Mesenchymal stem cell (in vitro differentiated cells and primary cell): ENCODE measurements at regions not wholly inside any gene's neighbourhood (a gene's known extent, or its start where the extent isn't known, plus 50 kb on each side); places are given as distances from the start of the nearest gene placed in this dataset.

ENCODE experiments used
- DNase-seq: peaks from one replicate; pipeline ENCODE4 v3.0.0-alpha.2; 2013
- H2AFZ ChIP-seq: one replicate; pipeline ENCODE4 v1.6.1; 2013; ENCODE audit warnings: low read depth, mild to moderate bottlenecking, control low read depth, inconsistent platforms, low read length, moderate library complexity
- H2AK5ac ChIP-seq: 2 replicates; pipeline ENCODE4 v1.6.1; 2013; ENCODE audit warnings: low read length, moderate library complexity, mild to moderate bottlenecking, inconsistent platforms; ENCODE audit not compliant: severe bottlenecking
- H2BK120ac ChIP-seq: one replicate; pipeline ENCODE4 v1.6.1; 2013; ENCODE audit warnings: low read depth, mild to moderate bottlenecking, inconsistent platforms, low read length, moderate library complexity
- H2BK12ac ChIP-seq, 2 experiments: one replicate each; pipeline ENCODE4 v1.6.1; 2013; ENCODE audit warnings: inconsistent platforms in 2 of 2, low read length in 2 of 2, mild to moderate bottlenecking in 2 of 2, moderate library complexity in 2 of 2, control low read depth in 1 of 2
- H2BK15ac ChIP-seq: one replicate; pipeline ENCODE4 v1.6.1; 2013; ENCODE audit warnings: mild to moderate bottlenecking, low read depth, inconsistent platforms; ENCODE audit not compliant: poor library complexity, severe bottlenecking
- H2BK5ac ChIP-seq: 2 replicates; pipeline ENCODE4 v1.6.1; 2013; ENCODE audit warnings: low read depth, mild to moderate bottlenecking, low read length, control low read depth, inconsistent platforms; ENCODE audit not compliant: poor library complexity, severe bottlenecking
- H3K14ac ChIP-seq, 2 experiments: one replicate each; pipeline ENCODE4 v1.6.1; 2013; ENCODE audit warnings: inconsistent platforms in 2 of 2, low read length in 2 of 2, control low read depth in 1 of 2, mild to moderate bottlenecking in 1 of 2, moderate library complexity in 1 of 2
- H3K18ac ChIP-seq, 2 experiments: one replicate each; pipeline ENCODE4 v1.6.1; 2013; ENCODE audit warnings: inconsistent platforms in 2 of 2, low read length in 2 of 2, control low read depth in 1 of 2, low read depth in 1 of 2, mild to moderate bottlenecking in 1 of 2
- H3K23ac ChIP-seq, 2 experiments: one replicate each; pipeline ENCODE4 v1.6.1; 2013; ENCODE audit warnings: inconsistent platforms in 2 of 2, low read length in 2 of 2, mild to moderate bottlenecking in 2 of 2, moderate library complexity in 2 of 2, control low read depth in 1 of 2
- H3K27ac ChIP-seq: 2 replicates; pipeline ENCODE4 v1.5.1; 2013; ENCODE audit warnings: mild to moderate bottlenecking, moderate library complexity, low read length, control low read depth, inconsistent platforms; ENCODE audit not compliant: poor library complexity, severe bottlenecking
- H3K27me3 ChIP-seq, 2 experiments: 2 replicates each; pipeline versions ENCODE4 v1.6.1 to v1.7.0; 2013; ENCODE audit warnings: low read length in 2 of 2, mild to moderate bottlenecking in 2 of 2, moderate library complexity in 2 of 2, control low read depth in 1 of 2, inconsistent platforms in 1 of 2; ENCODE audit not compliant: control insufficient read depth in 1 of 2, insufficient read depth in 1 of 2
- H3K36me3 ChIP-seq, 2 experiments: 2 replicates each; pipeline versions ENCODE4 v1.6.1 to v1.7.0; 2013; ENCODE audit warnings: low read length in 2 of 2, control low read depth in 1 of 2, inconsistent platforms in 1 of 2, low read depth in 1 of 2, mild to moderate bottlenecking in 1 of 2; ENCODE audit not compliant: insufficient read depth in 2 of 2, control insufficient read depth in 1 of 2
- H3K4ac ChIP-seq, 2 experiments: one replicate each; pipeline ENCODE4 v1.6.1; 2013; ENCODE audit warnings: inconsistent platforms in 2 of 2, low read length in 2 of 2, mild to moderate bottlenecking in 2 of 2, moderate library complexity in 2 of 2, control low read depth in 1 of 2, low read depth in 1 of 2
- H3K4me1 ChIP-seq: 2 replicates; pipeline ENCODE4 v1.6.1; 2013; ENCODE audit warnings: low read depth, low read length, control low read depth; ENCODE audit not compliant: control insufficient read depth, insufficient read depth
- H3K4me2 ChIP-seq: 2 replicates; pipeline ENCODE4 v1.6.1; 2013; ENCODE audit warnings: low read length, mild to moderate bottlenecking, inconsistent platforms; ENCODE audit not compliant: poor library complexity, severe bottlenecking
- H3K4me3 ChIP-seq, 2 experiments: 2 replicates each; pipeline versions ENCODE4 v1.5.1 to v1.7.0; 2013; ENCODE audit warnings: low read length in 2 of 2, mild to moderate bottlenecking in 2 of 2, control low read depth in 1 of 2, low read depth in 1 of 2; ENCODE audit not compliant: insufficient read depth in 1 of 2
- H3K79me1 ChIP-seq: replicated peaks from 2 replicates; pipeline ENCODE4 v1.6.1; 2013; ENCODE audit warnings: mild to moderate bottlenecking, control low read depth, low read length, inconsistent platforms; ENCODE audit not compliant: poor library complexity, severe bottlenecking
- H3K9ac ChIP-seq: 2 replicates; pipeline ENCODE4 v1.7.0; 2013; ENCODE audit warnings: mild to moderate bottlenecking, low read length, moderate library complexity
- H3K9me3 ChIP-seq: 2 replicates; pipeline ENCODE4 v1.7.0; 2013; ENCODE audit warnings: mild to moderate bottlenecking, low read length; ENCODE audit not compliant: control insufficient read depth
- H4K8ac ChIP-seq: one replicate; pipeline ENCODE4 v1.6.1; 2013; ENCODE audit warnings: inconsistent platforms, mild to moderate bottlenecking, low read length, moderate library complexity
- H4K91ac ChIP-seq: one replicate; pipeline ENCODE4 v1.6.1; 2013; ENCODE audit warnings: mild to moderate bottlenecking, low read length, inconsistent platforms
- WGBS: methylation state at CpG from one replicate; pipeline ENCODE4 v1.1.7; 2013; ENCODE audit warnings: mixed read lengths; 5-methylcytosine and 5-hydroxymethylcytosine counted together

- Histone ChIP-seq H4K91ac (no peak overlapping the region), H4K8ac (no peak overlapping the region), H3K18ac (no peak overlapping the region), H3K27ac (no peak overlapping the region), H3K4me1 (no peaks in the 10 kb centered on the region), H3K79me1 (no peaks in the 10 kb centered on the region), H2AK5ac (no peak overlapping the region), H2AFZ (no peak overlapping the region), H2BK120ac (no peak overlapping the region), H3K4me3 (no peak overlapping the region), H3K4me2 (no peak overlapping the region), H3K27me3 (peaks cover 0 to 2% of the 10 kb centered on the region in 2 experiments), H3K23ac (no peak overlapping the region), H3K9me3 (no peaks in the 10 kb centered on the region), H2BK15ac (no peak overlapping the region), H3K36me3 (no peaks in the 10 kb centered on the region), H3K9ac (no peak overlapping the region), H3K14ac (no peak overlapping the region), H2BK12ac (no peak overlapping the region), H2BK5ac (no peak overlapping the region), H3K4ac (no peak overlapping the region)
- WGBS = 72% methylated on average over 5 of the region's 5 CpGs
- no peak for DNase-seq
These were observed 76.3 kb downstream of the MZT1 start for GRCh38 chr13:72651144-72651543.

- H2BK15ac ChIP-seq = no peak overlapping the region
- H3K18ac ChIP-seq = no peak overlapping the region
- H2BK12ac ChIP-seq = no peak overlapping the region
- no peak overlapping the region for H3K27ac ChIP-seq
- H2AK5ac ChIP-seq = no peak overlapping the region
- H3K27me3 ChIP-seq = peaks cover 0 to 3% of the 10 kb centered on the region in 2 experiments
- H3K4ac ChIP-seq = no peak overlapping the region
- no peak overlapping the region for H4K8ac ChIP-seq
- no peak overlapping the region for H3K14ac ChIP-seq
- no peak overlapping the region for H3K4me3 ChIP-seq
- WGBS = 80% methylated on average over 1 of the region's 5 CpGs
- H2BK5ac ChIP-seq = no peak overlapping the region
- no peaks in the 10 kb centered on the region for H3K9me3 ChIP-seq
- H3K36me3 ChIP-seq = no peaks in the 10 kb centered on the region
- H3K4me1 ChIP-seq = no peaks in the 10 kb centered on the region
- no peak overlapping the region for H3K4me2 ChIP-seq
- H3K23ac ChIP-seq = no peak overlapping the region
- no peak overlapping the region for H4K91ac ChIP-seq
- H2BK120ac ChIP-seq = no peak overlapping the region
- no peak for DNase-seq
- H3K9ac ChIP-seq = no peak overlapping the region
- H3K79me1 ChIP-seq = no peaks in the 10 kb centered on the region
- H2AFZ ChIP-seq = no peak overlapping the region
These were observed 77.3 kb downstream of the MZT1 start for GRCh38 chr13:72650051-72650700.

- H3K4me1 ChIP-seq = no peaks in the 10 kb centered on the region
- H3K14ac ChIP-seq = no peak overlapping the region
- no peaks in the 10 kb centered on the region for H3K9me3 ChIP-seq
- H2BK5ac ChIP-seq = no peak overlapping the region
- no peaks in the 10 kb centered on the region for H3K79me1 ChIP-seq
- WGBS = 44% methylated on average over 6 of the region's 8 CpGs
- H2BK15ac ChIP-seq = no peak overlapping the region
- H3K36me3 ChIP-seq = no peaks in the 10 kb centered on the region
- H3K9ac ChIP-seq = no peak overlapping the region
- H2BK120ac ChIP-seq = no peak overlapping the region
- no peak overlapping the region for H4K8ac ChIP-seq
- H4K91ac ChIP-seq = no peak overlapping the region
- no peak overlapping the region for H3K23ac ChIP-seq
- no peak overlapping the region for H3K4me2 ChIP-seq
- no peak overlapping the region for H2BK12ac ChIP-seq
- no peak overlapping the region for H3K4ac ChIP-seq
- no peak overlapping the region for H3K4me3 ChIP-seq
- no peak overlapping the region for H2AFZ ChIP-seq
- no peak overlapping the region for H3K27ac ChIP-seq
- peaks cover 0 to 12% of the 10 kb centered on the region in 2 experiments for H3K27me3 ChIP-seq
- H2AK5ac ChIP-seq = no peak overlapping the region
- DNase-seq = peak; percentile 3
- H3K18ac ChIP-seq = no peak overlapping the region
These were observed 78.8 kb downstream of the MZT1 start for GRCh38 chr13:72648513-72649065.

- WGBS = no CpG with 5 or more reads among the region's 2 CpGs
These were observed 80.0 kb downstream of the MZT1 start for GRCh38 chr13:72647422-72647821.

More at GRCh38 chr13:72647422-72647821, 80.0 kb downstream of the MZT1 start:
- Histone ChIP-seq H3K14ac (no peak overlapping the region), H3K18ac (no peak overlapping the region), H2AFZ (no peak overlapping the region), H3K36me3 (no peaks in the 10 kb centered on the region), H3K4me2 (no peak overlapping the region), H2BK12ac (no peak overlapping the region), H3K4me3 (no peak overlapping the region), H3K27me3 (peaks cover 0 to 12% of the 10 kb centered on the region in 2 experiments), H4K91ac (no peak overlapping the region), H3K9me3 (no peaks in the 10 kb centered on the region), H3K9ac (no peak overlapping the region), H2BK15ac (no peak overlapping the region), H4K8ac (no peak overlapping the region), H3K27ac (no peak overlapping the region), H2AK5ac (no peak overlapping the region), H3K4me1 (no peaks in the 10 kb centered on the region), H3K79me1 (no peaks in the 10 kb centered on the region), H3K4ac (no peak overlapping the region), H3K23ac (no peak overlapping the region), H2BK5ac (no peak overlapping the region), H2BK120ac (no peak overlapping the region)
- no peak for DNase-seq
